CD4-positive, alpha-beta T cell (primary cell): ENCODE measurements at regions not wholly inside any gene's neighbourhood (a gene's known extent, or its start where the extent isn't known, plus 50 kb on each side); places are given as distances from the start of the nearest gene placed in this dataset.

Experiments
- ATAC-seq: fragments of 200-7000 bp; cut with Tn5 transposase; one replicate; pipeline ENCODE4 v1.10.0; 2022; ENCODE audit warnings: mild to moderate bottlenecking; ENCODE audit not compliant: poor library complexity
- CTCF ChIA-PET: fragments of 350-600 bp; sonication (Branson Sonifier 250); formaldehyde crosslinking; loops from one replicate; lab custom pipeline; 2021; ENCODE audit warnings: antibody characterized with exemption, inconsistent platforms; lab: Charles Lee
- POLR2A ChIA-PET: fragments of 350-600 bp; sonication (Branson Sonifier 250); formaldehyde crosslinking; loops from one replicate; lab custom pipeline; 2021; ENCODE audit warnings: antibody characterized with exemption, inconsistent platforms; lab: Charles Lee
- DNase-seq, 14 experiments: peaks; one replicate each; pipeline ENCODE4 v3.0.0-alpha.2; 2013 to 2020; ENCODE audit warnings: mixed read lengths in 2 of 14
- H3K27ac ChIP-seq, 2 donors: one replicate each; pipeline versions ENCODE4 v1.5.1 to v1.7.0; 2013; ENCODE audit warnings: low read length in 2 of 2, low read depth in 1 of 2, mild to moderate bottlenecking in 1 of 2
- H3K27me3 ChIP-seq, 2 experiments: 1 replicate in 1 of 2; 2 replicates in 1 of 2; pipeline versions ENCODE4 v1.6.1 to v1.7.0; 2013; ENCODE audit warnings: low read length in 2 of 2, control low read depth in 1 of 2, mild to moderate bottlenecking in 1 of 2, moderate library complexity in 1 of 2; ENCODE audit not compliant: insufficient read depth in 2 of 2, control insufficient read depth in 1 of 2
- H3K36me3 ChIP-seq: one replicate; pipeline ENCODE4 v1.6.1; 2013; ENCODE audit warnings: low read length, control low read depth; ENCODE audit not compliant: insufficient read depth
- H3K4me1 ChIP-seq: one replicate; pipeline ENCODE4 v1.6.1; 2013; ENCODE audit warnings: low read length, control low read depth; ENCODE audit not compliant: insufficient read depth
- H3K4me3 ChIP-seq: one replicate; pipeline ENCODE4 v1.5.1; 2013; ENCODE audit warnings: mild to moderate bottlenecking, low read length, moderate library complexity
- H3K9me3 ChIP-seq, 2 experiments: 1 replicate in 1 of 2; 2 replicates in 1 of 2; pipeline versions ENCODE4 v1.6.1 to v1.7.0; 2013; ENCODE audit warnings: low read length in 2 of 2, mild to moderate bottlenecking in 2 of 2, control low read depth in 1 of 2, moderate library complexity in 1 of 2; ENCODE audit not compliant: control insufficient read depth in 1 of 2, insufficient read depth in 1 of 2
- H3K27ac Mint-ChIP-seq: one replicate; pipeline ENCODE4 v1.8.0; 2020; ENCODE audit warnings: mixed read lengths
- H3K27me3 Mint-ChIP-seq: one replicate; pipeline ENCODE4 v1.8.0; 2021; ENCODE audit warnings: mixed read lengths
- H3K36me3 Mint-ChIP-seq: one replicate; pipeline ENCODE4 v1.8.0; 2021; ENCODE audit warnings: low read depth, mixed read lengths
- H3K4me1 Mint-ChIP-seq: one replicate; pipeline ENCODE4 v1.8.0; 2021; ENCODE audit warnings: low read depth, mixed read lengths
- H3K4me3 Mint-ChIP-seq: one replicate; pipeline ENCODE4 v1.8.0; 2020; ENCODE audit warnings: mild to moderate bottlenecking, mixed read lengths
- H3K9me3 Mint-ChIP-seq: one replicate; pipeline ENCODE4 v1.8.0; 2020; ENCODE audit warnings: mixed read lengths
- intact Hi-C, 2 experiments: fragments of 100-400 bp; cut with DNase I in 1 of 2; cut with micrococcal nuclease in 1 of 2; formaldehyde crosslinking; loops; one replicate each; pipeline versions ENCODE4 v1.15.1 to v1.9.0; 2023 to 2025; cut with DNase I, micrococcal nuclease
- TF ChIP-seq, protein P1 (sequence below): fragments of 200-600 bp; IDR thresholded peaks from one replicate; pipeline ENCODE4 v1.8.0; 2022; ENCODE audit warnings: antibody characterized with exemption, mild to moderate bottlenecking

DNA sequence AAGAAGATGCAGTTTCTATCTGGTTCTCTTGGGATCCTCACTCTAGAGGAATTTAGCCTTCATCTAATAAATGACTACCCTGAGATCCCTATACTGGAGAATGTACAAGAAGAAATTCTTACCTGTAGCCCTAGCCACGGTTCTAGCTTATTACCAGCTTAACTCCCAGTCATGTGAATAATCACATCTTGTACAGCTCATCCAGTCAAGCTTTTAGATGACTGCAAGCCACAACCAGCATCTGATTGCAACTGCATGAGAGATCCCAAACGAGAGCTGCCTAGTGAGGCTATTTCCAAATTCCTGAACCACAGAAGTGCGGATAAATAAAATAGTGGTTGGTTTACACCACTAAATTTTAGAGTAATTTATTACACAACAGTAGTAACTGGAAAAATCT is 196.0 kb upstream of the CPHXL start:
- H3K9me3 ChIP-seq = no peaks in the 10 kb centered on the region
- ChIA-PET CTCF (no interaction called here), POLR2A (no interaction called here)
- intact Hi-C loops = no loop called here
- H3K27ac ChIP-seq = no peak overlapping the region
- no peaks in the 10 kb centered on the region for H3K36me3 ChIP-seq
- H3K4me3 ChIP-seq = no peak overlapping the region
- TF ChIP-seq, protein P1, sequence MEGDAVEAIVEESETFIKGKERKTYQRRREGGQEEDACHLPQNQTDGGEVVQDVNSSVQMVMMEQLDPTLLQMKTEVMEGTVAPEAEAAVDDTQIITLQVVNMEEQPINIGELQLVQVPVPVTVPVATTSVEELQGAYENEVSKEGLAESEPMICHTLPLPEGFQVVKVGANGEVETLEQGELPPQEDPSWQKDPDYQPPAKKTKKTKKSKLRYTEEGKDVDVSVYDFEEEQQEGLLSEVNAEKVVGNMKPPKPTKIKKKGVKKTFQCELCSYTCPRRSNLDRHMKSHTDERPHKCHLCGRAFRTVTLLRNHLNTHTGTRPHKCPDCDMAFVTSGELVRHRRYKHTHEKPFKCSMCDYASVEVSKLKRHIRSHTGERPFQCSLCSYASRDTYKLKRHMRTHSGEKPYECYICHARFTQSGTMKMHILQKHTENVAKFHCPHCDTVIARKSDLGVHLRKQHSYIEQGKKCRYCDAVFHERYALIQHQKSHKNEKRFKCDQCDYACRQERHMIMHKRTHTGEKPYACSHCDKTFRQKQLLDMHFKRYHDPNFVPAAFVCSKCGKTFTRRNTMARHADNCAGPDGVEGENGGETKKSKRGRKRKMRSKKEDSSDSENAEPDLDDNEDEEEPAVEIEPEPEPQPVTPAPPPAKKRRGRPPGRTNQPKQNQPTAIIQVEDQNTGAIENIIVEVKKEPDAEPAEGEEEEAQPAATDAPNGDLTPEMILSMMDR = no peak
- Mint-ChIP-seq H3K27me3 (peaks cover 9% of the 10 kb centered on the region), H3K9me3 (peaks cover 2% of the 10 kb centered on the region), H3K4me3 (no peak overlapping the region), H3K4me1 (no peaks in the 10 kb centered on the region), H3K27ac (no peak overlapping the region), H3K36me3 (no peaks in the 10 kb centered on the region)
- no peaks in the 10 kb centered on the region for H3K4me1 ChIP-seq
- H3K27me3 ChIP-seq = no peaks in the 10 kb centered on the region
- DNase-seq (no peak), ATAC-seq (no peak)

DNA sequence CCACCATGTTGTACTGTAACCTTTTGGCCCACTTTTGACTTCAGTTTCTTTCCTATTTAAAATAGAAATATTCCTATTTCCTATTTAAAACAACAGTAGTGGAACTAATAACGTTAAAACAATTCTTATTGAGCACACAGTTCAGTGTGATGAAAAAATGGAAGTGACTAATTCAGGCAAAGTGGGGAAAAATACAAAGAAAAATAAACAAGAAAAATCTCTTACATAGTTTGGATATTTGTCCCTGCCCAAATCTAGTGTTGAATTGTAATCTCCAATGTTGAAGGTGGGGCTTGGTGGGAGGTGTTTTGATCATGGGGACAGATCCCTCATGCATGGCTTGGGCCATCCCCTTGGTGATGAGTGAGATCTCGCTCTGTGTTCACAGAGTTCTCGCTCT is 198.1 kb upstream of the CPHXL start:
- H3K27ac ChIP-seq = no peak overlapping the region
- no peaks in the 10 kb centered on the region for H3K36me3 Mint-ChIP-seq
- ATAC-seq (no peak), DNase-seq (no peak)
- TF ChIP-seq, protein P1 = no peak
- intact Hi-C loops = no loop called here
- H3K4me1 ChIP-seq = no peaks in the 10 kb centered on the region
- no peak overlapping the region for H3K4me3 ChIP-seq
- ChIA-PET POLR2A (no interaction called here), CTCF (no interaction called here)
- no peaks in the 10 kb centered on the region for H3K4me1 Mint-ChIP-seq
- H3K4me3 Mint-ChIP-seq = no peak overlapping the region
- peaks cover 15% of the 10 kb centered on the region for H3K27me3 Mint-ChIP-seq
- no peaks in the 10 kb centered on the region for H3K9me3 ChIP-seq
- peaks cover 4% of the 10 kb centered on the region for H3K9me3 Mint-ChIP-seq
- H3K27ac Mint-ChIP-seq = no peak overlapping the region
- H3K27me3 ChIP-seq = no peaks in the 10 kb centered on the region
- H3K36me3 ChIP-seq = no peaks in the 10 kb centered on the region

DNA sequence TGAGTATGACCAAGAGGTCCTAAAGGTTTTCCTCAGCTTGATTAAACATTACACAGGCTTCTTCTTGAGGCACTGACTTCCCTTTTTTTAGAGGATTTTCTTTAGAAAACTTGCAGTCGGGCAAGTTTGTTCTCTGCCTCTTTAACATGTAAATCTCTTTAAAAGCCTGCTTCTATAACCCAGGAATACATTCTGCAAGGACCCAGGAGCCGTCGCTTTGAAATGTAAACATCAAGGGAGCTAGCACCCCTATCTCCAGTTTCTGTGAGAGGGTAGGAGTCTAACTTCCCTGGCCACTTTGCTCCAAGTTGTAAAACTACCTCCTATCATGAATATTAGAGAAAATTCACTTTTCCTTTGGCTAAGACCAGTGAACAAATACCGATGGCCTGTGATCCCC is 201.5 kb upstream of the CPHXL start:
- Mint-ChIP-seq H3K27me3 (peaks cover 11% of the 10 kb centered on the region), H3K36me3 (no peaks in the 10 kb centered on the region), H3K27ac (no peak overlapping the region), H3K4me1 (no peaks in the 10 kb centered on the region), H3K9me3 (peaks cover 10% of the 10 kb centered on the region), H3K4me3 (no peak overlapping the region)
- Histone ChIP-seq H3K27ac (no peak overlapping the region), H3K4me3 (no peak overlapping the region), H3K4me1 (no peaks in the 10 kb centered on the region), H3K9me3 (no peaks in the 10 kb centered on the region), H3K36me3 (no peaks in the 10 kb centered on the region), H3K27me3 (no peaks in the 10 kb centered on the region)
- CTCF ChIA-PET = no interaction called here
- intact Hi-C loops = no loop called here
- TF ChIP-seq, protein P1 = no peak
- POLR2A ChIA-PET = no interaction called here
- DNase-seq (no peak), ATAC-seq (no peak)
